ENCODE measurements at regions not wholly inside any gene's neighbourhood (a gene's known extent, or its start where the extent isn't known, plus 50 kb on each side); places are given as distances from the start of the nearest gene placed in this dataset.

GRCh38 chr1:31497601-31498000, 78.7 kb upstream of the TINAGL1 start:
- no peak overlapping the region for H3K27ac ChIP-seq
- TF ChIP-seq POLR2A (IDR thresholded peaks at IDR 0.05) (no peak), POLR2AphosphoS5 (IDR thresholded peaks at IDR 0.05; ENCODE audit: insufficient read depth in 1 of 2, low read depth in 1 of 2) (no peak)
- TF ChIP-seq, protein P1, sequence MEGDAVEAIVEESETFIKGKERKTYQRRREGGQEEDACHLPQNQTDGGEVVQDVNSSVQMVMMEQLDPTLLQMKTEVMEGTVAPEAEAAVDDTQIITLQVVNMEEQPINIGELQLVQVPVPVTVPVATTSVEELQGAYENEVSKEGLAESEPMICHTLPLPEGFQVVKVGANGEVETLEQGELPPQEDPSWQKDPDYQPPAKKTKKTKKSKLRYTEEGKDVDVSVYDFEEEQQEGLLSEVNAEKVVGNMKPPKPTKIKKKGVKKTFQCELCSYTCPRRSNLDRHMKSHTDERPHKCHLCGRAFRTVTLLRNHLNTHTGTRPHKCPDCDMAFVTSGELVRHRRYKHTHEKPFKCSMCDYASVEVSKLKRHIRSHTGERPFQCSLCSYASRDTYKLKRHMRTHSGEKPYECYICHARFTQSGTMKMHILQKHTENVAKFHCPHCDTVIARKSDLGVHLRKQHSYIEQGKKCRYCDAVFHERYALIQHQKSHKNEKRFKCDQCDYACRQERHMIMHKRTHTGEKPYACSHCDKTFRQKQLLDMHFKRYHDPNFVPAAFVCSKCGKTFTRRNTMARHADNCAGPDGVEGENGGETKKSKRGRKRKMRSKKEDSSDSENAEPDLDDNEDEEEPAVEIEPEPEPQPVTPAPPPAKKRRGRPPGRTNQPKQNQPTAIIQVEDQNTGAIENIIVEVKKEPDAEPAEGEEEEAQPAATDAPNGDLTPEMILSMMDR (IDR thresholded peaks at IDR 0.05), result no peak
- no peak overlapping the region for H3K4me3 ChIP-seq
- H3K4me1 ChIP-seq, result no peaks in the 10 kb centered on the region
- intact Hi-C loops (cut with DNase I), result no loop called here
- no peaks in the 10 kb centered on the region for H3K36me3 ChIP-seq
- no peaks in the 10 kb centered on the region for H3K27me3 ChIP-seq
- H3K9me3 ChIP-seq, result no peaks in the 10 kb centered on the region
- DNase-seq (ENCODE audit: extremely low spot score in 2 of 2), result no peak

DNA sequence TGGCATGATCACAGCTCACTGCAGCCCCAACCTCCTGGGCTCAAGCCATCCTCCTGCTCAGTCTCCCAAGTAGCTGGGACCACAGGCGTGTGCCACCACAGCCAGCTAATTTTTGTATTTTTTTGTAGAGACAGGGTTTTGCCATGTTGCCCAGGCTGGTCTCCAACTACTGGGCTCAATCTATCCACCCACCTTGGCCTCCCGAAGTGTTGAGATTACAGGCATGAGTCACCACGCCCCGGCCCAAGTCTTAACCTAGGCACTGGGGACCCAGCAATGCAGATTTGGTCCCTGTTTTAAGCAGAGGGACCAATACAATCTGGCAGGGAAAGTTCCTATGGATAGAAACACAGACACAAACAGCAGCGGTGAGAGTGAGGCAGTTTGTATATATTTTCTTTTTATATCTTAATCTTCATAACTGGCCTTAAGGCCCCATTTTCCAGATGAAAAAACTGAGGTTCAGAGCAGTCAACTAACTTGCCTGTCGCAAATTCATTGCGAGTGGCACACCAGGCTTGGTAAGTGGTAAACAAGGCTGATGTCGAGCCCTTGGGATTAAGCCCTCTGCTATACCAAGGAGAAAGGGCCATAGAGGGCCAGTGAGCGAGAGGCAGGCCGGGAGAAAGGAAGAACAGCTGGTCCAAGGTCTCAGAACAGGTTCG, 77.8 kb upstream of the TINAGL1 start:
- Histone ChIP-seq H3K27ac (no peak overlapping the region), H3K4me3 (no peak overlapping the region), H3K9me3 (no peaks in the 10 kb centered on the region), H3K27me3 (no peaks in the 10 kb centered on the region), H3K36me3 (no peaks in the 10 kb centered on the region), H3K4me1 (no peaks in the 10 kb centered on the region)
- no peak for DNase-seq (ENCODE audit: extremely low spot score in 2 of 2)
- no peak for TF ChIP-seq POLR2A (IDR thresholded peaks at IDR 0.05)
- TF ChIP-seq, protein P1 (IDR thresholded peaks at IDR 0.05), result no peak
- no peak for TF ChIP-seq POLR2AphosphoS5 (IDR thresholded peaks at IDR 0.05; ENCODE audit: insufficient read depth in 1 of 2, low read depth in 1 of 2)
- intact Hi-C loops (cut with DNase I), result no loop called here

DNA sequence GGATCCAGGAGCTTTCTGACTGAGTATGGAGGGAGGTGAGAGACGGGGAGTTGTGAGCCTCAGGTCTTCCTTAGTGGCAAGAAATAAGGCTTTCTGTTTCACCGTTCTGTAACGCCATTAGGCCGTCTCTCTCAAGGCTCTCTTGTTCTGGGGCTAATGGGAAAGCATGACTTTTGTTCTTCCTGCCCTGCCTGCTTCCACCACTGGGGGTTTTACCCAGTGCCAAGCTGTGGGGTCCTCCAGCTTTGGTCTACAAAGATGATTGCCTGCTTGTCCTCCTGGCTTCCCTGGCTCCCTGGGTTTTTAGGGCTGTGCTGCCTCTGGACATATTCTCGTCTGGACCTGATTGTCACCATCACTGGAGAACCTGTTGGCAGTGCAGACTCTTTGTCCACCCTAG, 74.8 kb upstream of the TINAGL1 start:
- no peak overlapping the region for H3K27ac ChIP-seq
- H3K4me1 ChIP-seq, result no peaks in the 10 kb centered on the region
- no peaks in the 10 kb centered on the region for H3K9me3 ChIP-seq
- no peak for DNase-seq (ENCODE audit: extremely low spot score in 2 of 2)
- TF ChIP-seq, protein P1 (IDR thresholded peaks at IDR 0.05), result no peak
- no peak for TF ChIP-seq POLR2AphosphoS5 (IDR thresholded peaks at IDR 0.05; ENCODE audit: insufficient read depth in 1 of 2, low read depth in 1 of 2)
- TF ChIP-seq POLR2A (IDR thresholded peaks at IDR 0.05), result no peak
- no peak overlapping the region for H3K4me3 ChIP-seq
- intact Hi-C loops (cut with DNase I), result no loop called here
- no peaks in the 10 kb centered on the region for H3K27me3 ChIP-seq
- H3K36me3 ChIP-seq, result no peaks in the 10 kb centered on the region

GRCh38 chr1:31502253-31502652, 74.1 kb upstream of the TINAGL1 start:
- no peak overlapping the region for H3K27ac ChIP-seq
- H3K4me1 ChIP-seq, result no peaks in the 10 kb centered on the region
- H3K36me3 ChIP-seq, result no peaks in the 10 kb centered on the region
- H3K4me3 ChIP-seq, result no peak overlapping the region
- no peaks in the 10 kb centered on the region for H3K27me3 ChIP-seq
- H3K9me3 ChIP-seq, result no peaks in the 10 kb centered on the region
- TF ChIP-seq POLR2A (IDR thresholded peaks at IDR 0.05) (no peak), POLR2AphosphoS5 (IDR thresholded peaks at IDR 0.05; ENCODE audit: insufficient read depth in 1 of 2, low read depth in 1 of 2) (no peak)
- intact Hi-C loops (cut with DNase I), result no loop called here
- no peak for DNase-seq (ENCODE audit: extremely low spot score in 2 of 2)

DNA sequence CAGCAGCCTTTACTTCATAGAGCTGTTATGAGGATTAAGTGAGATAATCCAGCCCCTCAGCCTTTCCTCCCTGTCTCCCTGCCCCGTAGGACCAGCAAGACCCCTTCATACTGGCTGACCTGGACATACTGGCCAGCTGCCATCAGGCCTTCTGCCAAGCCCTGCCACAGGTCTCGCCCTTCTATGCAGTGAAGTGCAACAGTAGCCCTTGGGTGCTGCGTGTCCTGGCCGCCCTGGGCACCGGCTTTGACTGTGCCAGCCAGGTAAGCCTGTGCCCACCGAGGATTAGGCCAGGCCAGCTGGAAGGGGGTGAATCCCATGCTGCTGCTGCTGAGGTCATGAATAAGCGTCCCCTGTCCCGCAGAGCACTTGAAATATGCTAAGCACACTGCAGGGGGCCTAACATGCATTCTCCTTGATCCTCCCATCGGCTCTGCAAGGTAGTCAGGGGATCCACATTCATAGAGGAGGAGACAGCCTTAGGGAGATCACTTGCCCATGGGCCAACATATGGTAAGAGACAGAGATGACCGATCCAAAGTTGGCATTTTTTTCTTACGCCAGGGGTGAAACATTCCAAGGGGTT, 73.3 kb upstream of the TINAGL1 start:
- intact Hi-C loops (cut with DNase I), result no loop called here
- no peaks in the 10 kb centered on the region for H3K9me3 ChIP-seq
- TF ChIP-seq POLR2AphosphoS5 (IDR thresholded peaks at IDR 0.05; ENCODE audit: insufficient read depth in 1 of 2, low read depth in 1 of 2) (no peak), POLR2A (IDR thresholded peaks at IDR 0.05) (no peak)
- TF ChIP-seq, protein P1 (IDR thresholded peaks at IDR 0.05), result no peak
- H3K4me1 ChIP-seq, result no peaks in the 10 kb centered on the region
- H3K36me3 ChIP-seq, result no peaks in the 10 kb centered on the region
- no peak for DNase-seq (ENCODE audit: extremely low spot score in 2 of 2)
- no peak overlapping the region for H3K27ac ChIP-seq
- no peaks in the 10 kb centered on the region for H3K27me3 ChIP-seq
- no peak overlapping the region for H3K4me3 ChIP-seq

All from vagina (tissue), 2 donors.